ENCODE measurements at regions not wholly inside any gene's neighbourhood (a gene's known extent, or its start where the extent isn't known, plus 50 kb on each side); places are given as distances from the start of the nearest gene placed in this dataset.

DNA sequence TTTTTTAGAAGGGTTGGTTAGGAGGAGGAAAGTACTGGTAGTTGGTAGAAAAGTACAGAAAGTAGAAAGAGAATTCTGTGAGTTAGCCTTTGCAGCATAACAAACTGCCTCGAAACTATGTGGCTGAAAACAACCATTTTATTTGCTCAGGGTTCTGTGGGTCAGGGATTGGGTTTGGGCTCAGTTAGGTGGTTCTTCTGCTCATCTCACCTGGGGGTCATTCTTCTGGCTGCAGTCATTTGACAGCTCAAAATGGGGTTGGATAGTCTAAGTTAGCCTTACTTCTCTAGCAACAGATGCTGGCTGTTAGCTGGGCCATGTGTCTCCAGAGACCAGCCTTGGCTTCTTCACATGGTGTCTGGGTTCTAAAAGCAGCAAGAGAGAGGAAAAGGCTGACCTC is 119.4 kb downstream of the SMIM20 start:
- TF ChIP-seq CTCF (IDR thresholded peaks at IDR 0.05) = no peak
- no peak for TF ChIP-seq EP300 (IDR thresholded peaks at IDR 0.05)
- TF ChIP-seq POLR2A (IDR thresholded peaks at IDR 0.05) = no peak

Data from tibial nerve (tissue), 4 donors.